ENCODE measurements at regions not wholly inside any gene's neighbourhood (a gene's known extent, or its start where the extent isn't known, plus 50 kb on each side); places are given as distances from the start of the nearest gene placed in this dataset.

DNA sequence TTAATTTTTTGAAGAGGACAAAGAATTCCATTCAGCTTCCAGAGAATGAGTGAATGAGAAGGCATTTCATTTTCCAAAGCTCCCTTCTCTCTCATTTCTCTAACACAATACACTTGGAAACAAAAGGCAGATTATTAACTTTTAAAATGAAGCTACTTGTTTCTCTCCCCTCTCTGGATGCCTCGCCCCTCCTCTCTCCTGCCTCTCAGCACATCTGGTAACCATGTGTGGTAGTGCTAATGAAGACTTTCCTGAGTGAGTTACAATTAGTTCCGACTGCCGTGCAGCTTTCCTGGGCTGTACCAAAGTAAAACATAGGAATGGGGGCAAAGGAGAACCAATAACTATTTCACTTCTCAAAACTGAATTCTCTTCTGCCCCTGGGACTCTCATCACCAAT lies 84.7 kb upstream of the SOX5 start:
- H3K9me1 ChIP-seq (ENCODE audit: control insufficient read depth, extremely low read depth, insufficient read depth, low read length) = no peaks in the 10 kb centered on the region
- FAIRE-seq (no peak), DNase-seq (ENCODE audit: low read depth, low spot score) (no peak)

DNA sequence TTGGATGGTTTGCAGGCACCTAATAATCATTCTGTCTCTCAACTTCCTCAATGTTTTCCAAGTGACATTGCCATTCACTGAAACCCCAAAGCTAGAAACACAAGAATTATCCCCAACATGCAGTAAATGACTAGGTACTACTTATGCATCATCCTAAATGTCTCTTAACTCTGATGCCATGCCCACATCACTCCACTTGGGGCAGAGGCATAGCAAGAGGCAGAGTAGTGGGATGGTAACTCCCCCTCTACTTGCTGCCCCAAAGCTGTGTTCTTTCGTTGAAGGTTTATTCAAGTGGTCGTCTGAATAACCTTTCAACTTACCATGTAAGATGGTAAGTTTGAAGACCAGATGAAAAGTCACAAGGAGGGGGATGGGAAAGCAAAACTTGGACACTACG lies 77.9 kb upstream of the SOX5 start:
- FAIRE-seq = no peak
- no peak for TF ChIP-seq EZH2 (IDR thresholded peaks at IDR 0.05; ENCODE audit: low read length)
- TF ChIP-seq, protein P1, sequence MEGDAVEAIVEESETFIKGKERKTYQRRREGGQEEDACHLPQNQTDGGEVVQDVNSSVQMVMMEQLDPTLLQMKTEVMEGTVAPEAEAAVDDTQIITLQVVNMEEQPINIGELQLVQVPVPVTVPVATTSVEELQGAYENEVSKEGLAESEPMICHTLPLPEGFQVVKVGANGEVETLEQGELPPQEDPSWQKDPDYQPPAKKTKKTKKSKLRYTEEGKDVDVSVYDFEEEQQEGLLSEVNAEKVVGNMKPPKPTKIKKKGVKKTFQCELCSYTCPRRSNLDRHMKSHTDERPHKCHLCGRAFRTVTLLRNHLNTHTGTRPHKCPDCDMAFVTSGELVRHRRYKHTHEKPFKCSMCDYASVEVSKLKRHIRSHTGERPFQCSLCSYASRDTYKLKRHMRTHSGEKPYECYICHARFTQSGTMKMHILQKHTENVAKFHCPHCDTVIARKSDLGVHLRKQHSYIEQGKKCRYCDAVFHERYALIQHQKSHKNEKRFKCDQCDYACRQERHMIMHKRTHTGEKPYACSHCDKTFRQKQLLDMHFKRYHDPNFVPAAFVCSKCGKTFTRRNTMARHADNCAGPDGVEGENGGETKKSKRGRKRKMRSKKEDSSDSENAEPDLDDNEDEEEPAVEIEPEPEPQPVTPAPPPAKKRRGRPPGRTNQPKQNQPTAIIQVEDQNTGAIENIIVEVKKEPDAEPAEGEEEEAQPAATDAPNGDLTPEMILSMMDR (optimal IDR thresholded peaks at IDR 0.05 in 1 of 3, IDR thresholded peaks at IDR 0.05 in 1 of 3, conservative IDR thresholded peaks at IDR 0.05 in 1 of 3; ENCODE audit: extremely low read depth in 1 of 3, insufficient read depth in 2 of 3, low read length in 3 of 3) = no peak
- Histone ChIP-seq H3K36me3 (ENCODE audit: control insufficient read depth in 2 of 2, extremely low read depth in 1 of 2, insufficient read depth in 2 of 2, low read length in 2 of 2) (no peaks in the 10 kb centered on the region), H3K79me2 (ENCODE audit: control insufficient read depth, insufficient read depth, low read length) (no peaks in the 10 kb centered on the region), H3K27me3 (ENCODE audit: control insufficient read depth, extremely low read depth, insufficient read depth, low read length) (no peaks in the 10 kb centered on the region), H3K9me1 (ENCODE audit: control insufficient read depth, extremely low read depth, insufficient read depth, low read length) (no peaks in the 10 kb centered on the region), H3K9me3 (ENCODE audit: control insufficient read depth, low read depth, low read length) (no peaks in the 10 kb centered on the region), H4K20me1 (ENCODE audit: control insufficient read depth, extremely low read depth, insufficient read depth, low read length) (no peaks in the 10 kb centered on the region), H3K4me1 (ENCODE audit: control insufficient read depth, extremely low read depth, insufficient read depth, low read length) (no peaks in the 10 kb centered on the region), H3K9ac (ENCODE audit: control insufficient read depth, extremely low read depth, insufficient read depth, low read length) (no peak overlapping the region), H3K4me2 (ENCODE audit: control insufficient read depth, extremely low read depth, insufficient read depth, low read depth, low read length) (no peak overlapping the region), H2AFZ (ENCODE audit: control insufficient read depth, low read length) (no peak overlapping the region), H3K4me3 (ENCODE audit: control insufficient read depth in 2 of 3, extremely low read depth in 1 of 3, insufficient read depth in 2 of 3, low read depth in 1 of 3, low read length in 3 of 3) (no peak overlapping the region), H3K27ac (ENCODE audit: control insufficient read depth, insufficient read depth, low read length) (no peak overlapping the region)
- no peak for DNase-seq (ENCODE audit: low read depth, low spot score)
- dilution Hi-C loops (cut with MboI; ENCODE audit: extremely low pct_ligation_motif_present, low sequenced_read_pairs) = no loop called here

More for the DNA sequence above, 84.7 kb upstream of the SOX5 start:
- Histone ChIP-seq H3K4me3 (ENCODE audit: control insufficient read depth in 2 of 3, extremely low read depth in 1 of 3, insufficient read depth in 2 of 3, low read depth in 1 of 3, low read length in 3 of 3) (no peak overlapping the region), H3K79me2 (ENCODE audit: control insufficient read depth, insufficient read depth, low read length) (no peaks in the 10 kb centered on the region), H3K36me3 (ENCODE audit: control insufficient read depth in 2 of 2, extremely low read depth in 1 of 2, insufficient read depth in 2 of 2, low read length in 2 of 2) (no peaks in the 10 kb centered on the region), H3K4me1 (ENCODE audit: control insufficient read depth, extremely low read depth, insufficient read depth, low read length) (no peaks in the 10 kb centered on the region), H3K9ac (ENCODE audit: control insufficient read depth, extremely low read depth, insufficient read depth, low read length) (no peak overlapping the region), H3K27me3 (ENCODE audit: control insufficient read depth, extremely low read depth, insufficient read depth, low read length) (no peaks in the 10 kb centered on the region), H3K9me3 (ENCODE audit: control insufficient read depth, low read depth, low read length) (no peaks in the 10 kb centered on the region), H3K27ac (ENCODE audit: control insufficient read depth, insufficient read depth, low read length) (no peak overlapping the region), H3K4me2 (ENCODE audit: control insufficient read depth, extremely low read depth, insufficient read depth, low read depth, low read length) (no peak overlapping the region), H4K20me1 (ENCODE audit: control insufficient read depth, extremely low read depth, insufficient read depth, low read length) (no peaks in the 10 kb centered on the region), H2AFZ (ENCODE audit: control insufficient read depth, low read length) (no peak overlapping the region)
- TF ChIP-seq, protein P1 (optimal IDR thresholded peaks at IDR 0.05 in 1 of 3, IDR thresholded peaks at IDR 0.05 in 1 of 3, conservative IDR thresholded peaks at IDR 0.05 in 1 of 3; ENCODE audit: extremely low read depth in 1 of 3, insufficient read depth in 2 of 3, low read length in 3 of 3) = no peak
- TF ChIP-seq EZH2 (IDR thresholded peaks at IDR 0.05; ENCODE audit: low read length) = no peak
- dilution Hi-C loops (cut with MboI; ENCODE audit: extremely low pct_ligation_motif_present, low sequenced_read_pairs) = no loop called here

Data from keratinocyte (primary cell).